ENCODE measurements at regions not wholly inside any gene's neighbourhood (a gene's known extent, or its start where the extent isn't known, plus 50 kb on each side); places are given as distances from the start of the nearest gene placed in this dataset.

GRCh38 chr1:30145723-30146303, 577.6 kb downstream of the MATN1 start:
- CTCF ChIA-PET, result no interaction called here
- DNase-seq (ENCODE audit: extremely low spot score), result no peak
- TF ChIP-seq CTCF (IDR thresholded peaks at IDR 0.05; ENCODE audit: control extremely low read depth, extremely low read depth, low read depth, missing control alignments), result no peak
- POLR2A ChIA-PET, result no interaction called here

GRCh38 chr1:30144831-30145230, 578.6 kb downstream of the MATN1 start:
- ChIA-PET POLR2A (no interaction called here), CTCF (no interaction called here)
- TF ChIP-seq CTCF (IDR thresholded peaks at IDR 0.05; ENCODE audit: control extremely low read depth, extremely low read depth, low read depth, missing control alignments), result no peak
- no peak for DNase-seq (ENCODE audit: extremely low spot score)

GRCh38 chr1:30143517-30143916, 579.9 kb downstream of the MATN1 start:
- ChIA-PET POLR2A (no interaction called here), CTCF (no interaction called here)
- DNase-seq (ENCODE audit: extremely low spot score), result no peak
- no peak for TF ChIP-seq CTCF (IDR thresholded peaks at IDR 0.05; ENCODE audit: control extremely low read depth, extremely low read depth, low read depth, missing control alignments)

- POLR2A ChIA-PET, result no interaction called here
- TF ChIP-seq CTCF (IDR thresholded peaks at IDR 0.05; ENCODE audit: control extremely low read depth, extremely low read depth, low read depth, missing control alignments), result no peak
- CTCF ChIA-PET, result no interaction called here
- no peak for DNase-seq (ENCODE audit: extremely low spot score)
Observed at GRCh38 chr1:30140566-30140965, 582.8 kb downstream of the MATN1 start.

GRCh38 chr1:30138891-30139290, 584.5 kb downstream of the MATN1 start:
- DNase-seq (ENCODE audit: extremely low spot score), result no peak
- no peak for TF ChIP-seq CTCF (IDR thresholded peaks at IDR 0.05; ENCODE audit: control extremely low read depth, extremely low read depth, low read depth, missing control alignments)
- ChIA-PET CTCF (no interaction called here), POLR2A (no interaction called here)

- TF ChIP-seq CTCF (IDR thresholded peaks at IDR 0.05; ENCODE audit: control extremely low read depth, extremely low read depth, low read depth, missing control alignments), result no peak
- CTCF ChIA-PET, result no interaction called here
- DNase-seq (ENCODE audit: extremely low spot score), result no peak
- POLR2A ChIA-PET, result no interaction called here
Observed at GRCh38 chr1:30137001-30137400, 586.4 kb downstream of the MATN1 start.

GRCh38 chr1:30135698-30136097, 587.7 kb downstream of the MATN1 start:
- CTCF ChIA-PET, result no interaction called here
- DNase-seq (ENCODE audit: extremely low spot score), result no peak
- POLR2A ChIA-PET, result no interaction called here
- no peak for TF ChIP-seq CTCF (IDR thresholded peaks at IDR 0.05; ENCODE audit: control extremely low read depth, extremely low read depth, low read depth, missing control alignments)

All from GM10248 (cell line).